GM19324 (cell line): ENCODE measurements at regions not wholly inside any gene's neighbourhood (a gene's known extent, or its start where the extent isn't known, plus 50 kb on each side); places are given as distances from the start of the nearest gene placed in this dataset.
"Not testable (repeated sequence)": the region's sequence is repeated elsewhere in the genome, so short reads cannot be mapped to it uniquely, and the experiment has no call there.

Source experiments
- ATAC-seq: cut with Tn5 transposase; IDR thresholded peaks from one replicate; pipeline ENCODE4 v1.9.1; 2021; ENCODE audit warnings: mild to moderate bottlenecking, moderate library complexity; ENCODE audit not compliant: unreplicated experiment, low FRiP score

- ATAC-seq, result no peak
Observed at GRCh38 chr7:9625953-9626352, 1192.5 kb downstream of the NXPH1 start.

GRCh38 chr7:9645756-9646155 lies 1212.3 kb downstream of the NXPH1 start:
- no peak for ATAC-seq

GRCh38 chr7:9657257-9657656 lies 1223.8 kb downstream of the NXPH1 start:
- no peak for ATAC-seq

GRCh38 chr7:9671979-9672917 lies 1238.8 kb downstream of the NXPH1 start:
- no peak for ATAC-seq

- ATAC-seq, result no peak
Observed at GRCh38 chr7:9680713-9681112, 1247.3 kb downstream of the NXPH1 start.

GRCh38 chr7:9681284-9681683 lies 1247.9 kb downstream of the NXPH1 start:
- ATAC-seq, result no peak

GRCh38 chr7:9691286-9691685 lies 1257.9 kb downstream of the NXPH1 start:
- ATAC-seq, result no peak

- ATAC-seq, result no peak
Observed at GRCh38 chr7:9698375-9698774, 1265.0 kb downstream of the NXPH1 start.

- no peak for ATAC-seq
Observed at GRCh38 chr7:9709216-9709615, 1264.5 kb upstream of the PHF14 start.

GRCh38 chr7:9711259-9711918 lies 1262.3 kb upstream of the PHF14 start:
- no peak for ATAC-seq

- ATAC-seq, result no peak
Observed at GRCh38 chr7:9718071-9718661, 1255.5 kb upstream of the PHF14 start.

- no peak for ATAC-seq
Observed at GRCh38 chr7:9719303-9719702, 1254.4 kb upstream of the PHF14 start.

GRCh38 chr7:9719721-9720120 lies 1254.0 kb upstream of the PHF14 start:
- ATAC-seq, result no peak

- ATAC-seq, result not testable (repeated sequence)
Observed at GRCh38 chr7:9725940-9726663, 1247.6 kb upstream of the PHF14 start.

- ATAC-seq, result not testable (repeated sequence)
Observed at GRCh38 chr7:9726811-9727210, 1246.9 kb upstream of the PHF14 start.

- not testable (repeated sequence) for ATAC-seq
Observed at GRCh38 chr7:9727467-9727869, 1246.2 kb upstream of the PHF14 start.

GRCh38 chr7:9728014-9728657 lies 1245.5 kb upstream of the PHF14 start:
- not testable (repeated sequence) for ATAC-seq

- ATAC-seq, result no peak
Observed at GRCh38 chr7:9752033-9752432, 1221.6 kb upstream of the PHF14 start.

GRCh38 chr7:9761224-9761623 lies 1212.4 kb upstream of the PHF14 start:
- ATAC-seq, result no peak

GRCh38 chr7:9776900-9777299 lies 1196.8 kb upstream of the PHF14 start:
- no peak for ATAC-seq
